Spinal cord (tissue), 9 donors: ENCODE measurements at regions not wholly inside any gene's neighbourhood (a gene's known extent, or its start where the extent isn't known, plus 50 kb on each side); places are given as distances from the start of the nearest gene placed in this dataset.

Experiments
- DNase-seq, 6 donors: peaks; one replicate each; pipeline versions ENCODE4 v3.0.0 to v3.0.0-alpha.2; 2013 to 2015; ENCODE audit warnings: low spot score in 6 of 6, low read depth in 4 of 6
- H3K27ac ChIP-seq: one replicate; pipeline ENCODE4 v1.5.1; 2013; ENCODE audit warnings: low read depth, low read length, control low read depth
- H3K27me3 ChIP-seq: one replicate; pipeline ENCODE4 v1.6.1; 2013; ENCODE audit warnings: low read length; ENCODE audit not compliant: control insufficient read depth, insufficient read depth
- H3K36me3 ChIP-seq: one replicate; pipeline ENCODE4 v1.6.1; 2013; ENCODE audit warnings: low read length; ENCODE audit not compliant: control insufficient read depth, insufficient read depth
- H3K4me1 ChIP-seq: one replicate; pipeline ENCODE4 v1.6.1; 2013; ENCODE audit warnings: low read length; ENCODE audit not compliant: control insufficient read depth, insufficient read depth
- H3K4me3 ChIP-seq: one replicate; pipeline ENCODE4 v1.5.1; 2013; ENCODE audit warnings: low read depth, low read length, control low read depth
- H3K9me3 ChIP-seq: one replicate; pipeline ENCODE4 v1.6.1; 2013; ENCODE audit warnings: low read length; ENCODE audit not compliant: control insufficient read depth, insufficient read depth
- WGBS: methylation state at CpG from one replicate; pipeline ENCODE4 v1.1.5; 2013; ENCODE audit warnings: missing lambda C conversion rate; ENCODE audit not compliant: insufficient coverage; 5-methylcytosine and 5-hydroxymethylcytosine counted together
- donor health status: healthy.

- DNase-seq: no peak
- no peaks in the 10 kb centered on the region for H3K4me1 ChIP-seq
- no peaks in the 10 kb centered on the region for H3K27me3 ChIP-seq
- H3K36me3 ChIP-seq: no peaks in the 10 kb centered on the region
- H3K4me3 ChIP-seq: no peak overlapping the region
- H3K9me3 ChIP-seq: no peaks in the 10 kb centered on the region
- H3K27ac ChIP-seq: no peak overlapping the region
These were observed 164.6 kb upstream of the BCL6 start for GRCh38 chr3:187909866-187910265.

GRCh38 chr3:187912007-187912406 lies 166.7 kb upstream of the BCL6 start:
- 67% methylated on average over 2 of the region's 3 CpGs for WGBS
- Histone ChIP-seq H3K4me3 (no peak overlapping the region), H3K4me1 (no peaks in the 10 kb centered on the region), H3K27ac (no peak overlapping the region), H3K27me3 (no peaks in the 10 kb centered on the region), H3K9me3 (no peaks in the 10 kb centered on the region), H3K36me3 (no peaks in the 10 kb centered on the region)
- DNase-seq: peak in 1 of 6 donors; percentile 78

GRCh38 chr3:187913617-187914033 lies 168.4 kb upstream of the BCL6 start:
- WGBS: 93% methylated on average over 1 of the region's 2 CpGs
- H3K27ac ChIP-seq: no peak overlapping the region
- no peak overlapping the region for H3K4me3 ChIP-seq
- DNase-seq: peak in 1 of 6 donors; percentile 29
- H3K9me3 ChIP-seq: no peaks in the 10 kb centered on the region
- no peaks in the 10 kb centered on the region for H3K27me3 ChIP-seq
- H3K4me1 ChIP-seq: peaks cover 3% of the 10 kb centered on the region
- H3K36me3 ChIP-seq: no peaks in the 10 kb centered on the region

GRCh38 chr3:187914231-187914630 lies 169.0 kb upstream of the BCL6 start:
- DNase-seq: peak in 1 of 6 donors; percentile 18
- Histone ChIP-seq H3K4me3 (no peak overlapping the region), H3K36me3 (no peaks in the 10 kb centered on the region), H3K9me3 (no peaks in the 10 kb centered on the region), H3K27ac (no peak overlapping the region), H3K27me3 (no peaks in the 10 kb centered on the region), H3K4me1 (peaks cover 3% of the 10 kb centered on the region)
- 77% methylated on average over 3 of the region's 7 CpGs for WGBS

- H3K36me3 ChIP-seq: no peaks in the 10 kb centered on the region
- no peak overlapping the region for H3K27ac ChIP-seq
- peaks cover 3% of the 10 kb centered on the region for H3K4me1 ChIP-seq
- DNase-seq: no peak
- H3K4me3 ChIP-seq: no peak overlapping the region
- no peaks in the 10 kb centered on the region for H3K27me3 ChIP-seq
- H3K9me3 ChIP-seq: no peaks in the 10 kb centered on the region
- no CpG with 5 or more reads among the region's 2 CpGs for WGBS
These were observed 170.8 kb upstream of the BCL6 start for GRCh38 chr3:187916072-187916471.

- Histone ChIP-seq H3K4me1 (peaks cover 3% of the 10 kb centered on the region), H3K4me3 (no peak overlapping the region), H3K27me3 (no peaks in the 10 kb centered on the region), H3K27ac (no peak overlapping the region), H3K36me3 (no peaks in the 10 kb centered on the region), H3K9me3 (no peaks in the 10 kb centered on the region)
- WGBS: no CpG with 5 or more reads among the region's 5 CpGs
- DNase-seq: no peak
These were observed 172.9 kb upstream of the BCL6 start for GRCh38 chr3:187918081-187918644.

- H3K4me1 ChIP-seq: peaks cover 3% of the 10 kb centered on the region
- no peak overlapping the region for H3K4me3 ChIP-seq
- DNase-seq: no peak
- no peaks in the 10 kb centered on the region for H3K27me3 ChIP-seq
- WGBS: 86% methylated on average over 6 of the region's 6 CpGs
- H3K27ac ChIP-seq: no peak overlapping the region
- H3K36me3 ChIP-seq: no peaks in the 10 kb centered on the region
- no peaks in the 10 kb centered on the region for H3K9me3 ChIP-seq
These were observed 173.8 kb upstream of the BCL6 start for GRCh38 chr3:187919048-187919447.

- H3K9me3 ChIP-seq: peaks cover 1% of the 10 kb centered on the region
- DNase-seq: no peak
- no peaks in the 10 kb centered on the region for H3K36me3 ChIP-seq
- peaks cover 3% of the 10 kb centered on the region for H3K4me1 ChIP-seq
- WGBS: 100% methylated on average over 2 of the region's 3 CpGs
- no peak overlapping the region for H3K4me3 ChIP-seq
- no peak overlapping the region for H3K27ac ChIP-seq
- H3K27me3 ChIP-seq: no peaks in the 10 kb centered on the region
These were observed 174.3 kb upstream of the BCL6 start for GRCh38 chr3:187919544-187919943.

- Histone ChIP-seq H3K4me3 (no peak overlapping the region), H3K27me3 (no peaks in the 10 kb centered on the region), H3K4me1 (peaks cover 3% of the 10 kb centered on the region), H3K9me3 (peaks cover 1% of the 10 kb centered on the region), H3K27ac (no peak overlapping the region), H3K36me3 (no peaks in the 10 kb centered on the region)
- DNase-seq: no peak
- no CpG with 5 or more reads among the region's 1 CpG for WGBS
These were observed 174.8 kb upstream of the BCL6 start for GRCh38 chr3:187920030-187920429.

- Histone ChIP-seq H3K36me3 (no peaks in the 10 kb centered on the region), H3K4me3 (no peak overlapping the region), H3K27me3 (no peaks in the 10 kb centered on the region), H3K9me3 (peaks cover 1% of the 10 kb centered on the region), H3K4me1 (peaks cover 3% of the 10 kb centered on the region), H3K27ac (no peak overlapping the region)
- DNase-seq: no peak
- WGBS: 80% methylated on average over 4 of the region's 6 CpGs
These were observed 175.6 kb upstream of the BCL6 start for GRCh38 chr3:187920913-187921312.
